ENCODE measurements at regions not wholly inside any gene's neighbourhood (a gene's known extent, or its start where the extent isn't known, plus 50 kb on each side); places are given as distances from the start of the nearest gene placed in this dataset.

GRCh38 chr1:13878021-13878420, 178.0 kb downstream of the PRDM2 start:
- no peak for DNase-seq

- no peak for DNase-seq
Observed at GRCh38 chr1:13878451-13878850, 178.5 kb downstream of the PRDM2 start.

GRCh38 chr1:13881385-13882088, 181.5 kb downstream of the PRDM2 start:
- no peak for DNase-seq

- DNase-seq, result no peak
Observed at GRCh38 chr1:13888351-13888986, 188.5 kb downstream of the PRDM2 start.

GRCh38 chr1:13889495-13889894, 189.5 kb downstream of the PRDM2 start:
- no peak for DNase-seq

GRCh38 chr1:13890766-13891165, 190.8 kb downstream of the PRDM2 start:
- DNase-seq, result no peak

- DNase-seq, result no peak
Observed at GRCh38 chr1:13892198-13892597, 192.2 kb downstream of the PRDM2 start.

GRCh38 chr1:13892671-13893325, 192.8 kb downstream of the PRDM2 start:
- no peak for DNase-seq

- DNase-seq, result no peak
Observed at GRCh38 chr1:13893409-13893821, 193.4 kb downstream of the PRDM2 start.

GRCh38 chr1:13896932-13897331, 196.9 kb downstream of the PRDM2 start:
- DNase-seq, result no peak

- DNase-seq, result no peak
Observed at GRCh38 chr1:13898406-13898805, 198.4 kb downstream of the PRDM2 start.

- DNase-seq, result no peak
Observed at GRCh38 chr1:13899856-13900255, 199.9 kb downstream of the PRDM2 start.

- DNase-seq, result no peak
Observed at GRCh38 chr1:13900583-13900982, 200.6 kb downstream of the PRDM2 start.

GRCh38 chr1:13901039-13901438, 201.1 kb downstream of the PRDM2 start:
- DNase-seq, result no peak

- DNase-seq, result no peak
Observed at GRCh38 chr1:13901597-13901996, 201.6 kb downstream of the PRDM2 start.

GRCh38 chr1:13908128-13908527, 208.1 kb downstream of the PRDM2 start:
- DNase-seq, result no peak

GRCh38 chr1:13911697-13912619, 212.0 kb downstream of the PRDM2 start:
- DNase-seq, result no peak

- no peak for DNase-seq
Observed at GRCh38 chr1:13913396-13913795, 213.4 kb downstream of the PRDM2 start.

GRCh38 chr1:13916530-13916929, 216.5 kb downstream of the PRDM2 start:
- no peak for DNase-seq

GRCh38 chr1:13917607-13918006, 217.6 kb downstream of the PRDM2 start:
- no peak for DNase-seq

GRCh38 chr1:13918862-13919261, 218.9 kb downstream of the PRDM2 start:
- DNase-seq, result no peak

GRCh38 chr1:13921190-13921589, 221.2 kb downstream of the PRDM2 start:
- DNase-seq, result no peak

- no peak for DNase-seq
Observed at GRCh38 chr1:13922466-13923110, 222.6 kb downstream of the PRDM2 start.
